ENCODE measurements at regions not wholly inside any gene's neighbourhood (a gene's known extent, or its start where the extent isn't known, plus 50 kb on each side); places are given as distances from the start of the nearest gene placed in this dataset.

DNA sequence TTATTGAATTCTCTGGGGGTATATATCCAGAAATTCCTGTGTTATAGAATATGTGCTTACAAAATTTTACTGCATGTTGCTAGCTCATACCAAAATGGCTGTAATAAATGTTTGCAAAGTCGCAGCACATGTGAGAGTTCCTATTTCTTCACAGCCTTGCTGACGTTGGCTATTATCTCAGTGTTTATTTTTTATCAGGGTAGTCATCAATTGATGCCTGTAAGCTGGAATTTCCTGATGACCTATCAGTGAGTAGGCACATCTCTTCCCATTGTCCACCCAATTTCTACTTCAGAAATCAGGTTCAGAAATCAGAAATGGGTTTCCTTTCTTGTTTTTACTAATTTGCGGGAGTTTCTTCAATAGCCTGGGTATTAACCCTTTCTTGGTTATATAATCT is 268.1 kb upstream of the FZD8 start:
- 54 to 64% methylated on average over 3 of the region's 3 CpGs for WGBS, 2 donors

DNA sequence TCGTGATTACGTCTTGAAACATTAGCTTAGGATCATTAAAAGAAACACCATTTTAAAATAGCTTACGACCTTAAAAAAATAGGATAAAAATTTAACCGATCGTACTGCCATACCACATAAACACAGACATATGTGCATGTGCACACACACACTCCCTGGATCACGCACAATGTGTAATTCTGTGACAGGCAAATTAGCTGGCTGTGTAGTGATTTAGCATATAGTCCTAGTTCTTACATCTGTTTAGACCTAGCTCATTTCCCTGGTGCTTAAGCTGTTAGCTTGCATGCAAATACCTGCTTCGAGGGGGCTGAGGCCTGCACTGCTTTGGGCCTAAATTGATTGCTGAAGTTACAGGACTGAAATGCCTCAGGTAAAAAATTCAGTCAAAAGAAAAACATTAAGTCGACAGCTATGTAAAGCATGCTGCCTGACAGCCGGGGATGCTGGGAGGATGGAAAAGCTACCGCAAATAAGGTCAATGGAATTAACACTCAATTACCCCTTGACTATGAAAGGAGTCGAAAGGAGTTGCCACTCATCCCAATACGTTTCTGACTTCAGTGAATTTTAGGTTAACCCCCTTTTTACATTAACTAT is 267.1 kb upstream of the FZD8 start:
- Histone ChIP-seq H3K4me3 (no peak overlapping the region), H3K27ac (no peak overlapping the region), H3K36me3 (no peaks in the 10 kb centered on the region), H3K27me3 (no peaks in the 10 kb centered on the region), H3K4me1 (peaks cover 0 to 14% (median 12%) of the 10 kb centered on the region in 4 donors), H3K9me3 (no peaks in the 10 kb centered on the region)
- WGBS, 2 donors: 90 to 93% methylated on average over 12 of the region's 12 CpGs
- intact Hi-C loops (cut with DNase I): no loop called here
- TF ChIP-seq POLR2A (IDR thresholded peaks at IDR 0.05): no peak
- no peak for TF ChIP-seq EP300 (IDR thresholded peaks at IDR 0.05)
- TF ChIP-seq, protein P1, sequence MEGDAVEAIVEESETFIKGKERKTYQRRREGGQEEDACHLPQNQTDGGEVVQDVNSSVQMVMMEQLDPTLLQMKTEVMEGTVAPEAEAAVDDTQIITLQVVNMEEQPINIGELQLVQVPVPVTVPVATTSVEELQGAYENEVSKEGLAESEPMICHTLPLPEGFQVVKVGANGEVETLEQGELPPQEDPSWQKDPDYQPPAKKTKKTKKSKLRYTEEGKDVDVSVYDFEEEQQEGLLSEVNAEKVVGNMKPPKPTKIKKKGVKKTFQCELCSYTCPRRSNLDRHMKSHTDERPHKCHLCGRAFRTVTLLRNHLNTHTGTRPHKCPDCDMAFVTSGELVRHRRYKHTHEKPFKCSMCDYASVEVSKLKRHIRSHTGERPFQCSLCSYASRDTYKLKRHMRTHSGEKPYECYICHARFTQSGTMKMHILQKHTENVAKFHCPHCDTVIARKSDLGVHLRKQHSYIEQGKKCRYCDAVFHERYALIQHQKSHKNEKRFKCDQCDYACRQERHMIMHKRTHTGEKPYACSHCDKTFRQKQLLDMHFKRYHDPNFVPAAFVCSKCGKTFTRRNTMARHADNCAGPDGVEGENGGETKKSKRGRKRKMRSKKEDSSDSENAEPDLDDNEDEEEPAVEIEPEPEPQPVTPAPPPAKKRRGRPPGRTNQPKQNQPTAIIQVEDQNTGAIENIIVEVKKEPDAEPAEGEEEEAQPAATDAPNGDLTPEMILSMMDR (IDR thresholded peaks at IDR 0.05): no peak
- no peak for TF ChIP-seq POLR2AphosphoS5 (IDR thresholded peaks at IDR 0.05)
- no peak for DNase-seq

More for the DNA sequence above, 268.1 kb upstream of the FZD8 start:
- Histone ChIP-seq H3K4me3 (no peak overlapping the region), H3K27ac (no peak overlapping the region), H3K36me3 (no peaks in the 10 kb centered on the region), H3K27me3 (no peaks in the 10 kb centered on the region), H3K4me1 (peaks cover 0 to 14% (median 12%) of the 10 kb centered on the region in 4 donors), H3K9me3 (no peaks in the 10 kb centered on the region)
- no peak for DNase-seq
- no peak for TF ChIP-seq POLR2A (IDR thresholded peaks at IDR 0.05)
- TF ChIP-seq, protein P1 (IDR thresholded peaks at IDR 0.05): no peak
- TF ChIP-seq EP300 (IDR thresholded peaks at IDR 0.05): no peak
- no peak for TF ChIP-seq POLR2AphosphoS5 (IDR thresholded peaks at IDR 0.05)
- intact Hi-C loops (cut with DNase I): loop anchor here (5.0 kb wide), 1 partner anchor 268 kb away; the partner anchor contains the start of gene FZD8

DNA sequence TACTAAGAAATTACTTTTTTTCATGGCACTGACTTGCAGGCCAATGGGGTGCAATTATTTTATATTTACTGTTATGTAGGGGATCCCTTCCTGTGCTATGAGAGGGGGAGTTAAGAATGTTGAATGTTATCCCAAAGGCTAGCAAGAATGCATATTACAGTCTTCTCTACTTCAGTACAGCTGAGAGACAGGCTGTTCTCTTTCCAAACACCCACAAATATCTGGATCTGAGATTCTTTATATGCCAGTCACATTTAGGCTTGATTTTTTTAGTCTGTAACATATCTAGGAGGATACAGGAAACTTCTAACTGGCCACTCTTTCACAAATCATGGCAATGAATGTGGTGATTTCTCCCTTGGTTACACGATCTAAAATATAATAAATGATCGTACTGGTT is 266.4 kb upstream of the FZD8 start:
- DNase-seq: no peak
- Histone ChIP-seq H3K36me3 (no peaks in the 10 kb centered on the region), H3K9me3 (no peaks in the 10 kb centered on the region), H3K27ac (no peak overlapping the region), H3K4me3 (no peak overlapping the region), H3K4me1 (peaks cover 0 to 14% (median 12%) of the 10 kb centered on the region in 4 donors), H3K27me3 (no peaks in the 10 kb centered on the region)
- TF ChIP-seq POLR2AphosphoS5 (IDR thresholded peaks at IDR 0.05) (no peak), EP300 (IDR thresholded peaks at IDR 0.05) (no peak), POLR2A (IDR thresholded peaks at IDR 0.05) (no peak)
- TF ChIP-seq, protein P1 (IDR thresholded peaks at IDR 0.05): no peak
- intact Hi-C loops (cut with DNase I): no loop called here
- 96% methylated on average over 2 of the region's 2 CpGs for WGBS, 2 donors

DNA sequence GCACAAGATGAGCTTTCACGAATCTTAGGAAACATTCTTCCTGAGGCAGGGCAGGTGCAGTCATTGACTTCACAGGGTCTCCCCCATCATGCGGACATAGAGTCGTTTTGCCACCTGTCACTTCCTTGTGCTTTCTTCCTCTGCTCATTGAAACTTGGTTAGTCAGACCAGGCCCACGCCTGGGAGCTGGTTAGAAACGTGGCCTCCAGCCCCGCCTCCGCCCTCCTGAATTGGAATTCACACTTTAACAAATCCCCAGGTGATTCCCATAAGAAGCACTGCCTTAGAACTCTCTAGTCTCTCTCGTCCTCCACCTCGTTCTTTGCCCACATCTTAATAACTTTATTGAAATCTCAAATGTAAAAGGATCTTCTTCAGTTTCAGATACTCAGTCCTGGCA is 265.5 kb upstream of the FZD8 start:
- no peak overlapping the region for H3K27ac ChIP-seq
- H3K9me3 ChIP-seq: no peaks in the 10 kb centered on the region
- H3K4me1 ChIP-seq: peaks cover 0 to 5% (median 3%) of the 10 kb centered on the region in 4 donors
- intact Hi-C loops (cut with DNase I): no loop called here
- no peak for DNase-seq
- H3K27me3 ChIP-seq: no peaks in the 10 kb centered on the region
- TF ChIP-seq EP300 (IDR thresholded peaks at IDR 0.05): no peak
- TF ChIP-seq, protein P1 (IDR thresholded peaks at IDR 0.05): no peak
- TF ChIP-seq POLR2AphosphoS5 (IDR thresholded peaks at IDR 0.05): no peak
- TF ChIP-seq POLR2A (IDR thresholded peaks at IDR 0.05): no peak
- H3K36me3 ChIP-seq: no peaks in the 10 kb centered on the region
- WGBS, 2 donors: 63 to 73% methylated on average over 9 of the region's 9 CpGs
- H3K4me3 ChIP-seq: no peak overlapping the region

DNA sequence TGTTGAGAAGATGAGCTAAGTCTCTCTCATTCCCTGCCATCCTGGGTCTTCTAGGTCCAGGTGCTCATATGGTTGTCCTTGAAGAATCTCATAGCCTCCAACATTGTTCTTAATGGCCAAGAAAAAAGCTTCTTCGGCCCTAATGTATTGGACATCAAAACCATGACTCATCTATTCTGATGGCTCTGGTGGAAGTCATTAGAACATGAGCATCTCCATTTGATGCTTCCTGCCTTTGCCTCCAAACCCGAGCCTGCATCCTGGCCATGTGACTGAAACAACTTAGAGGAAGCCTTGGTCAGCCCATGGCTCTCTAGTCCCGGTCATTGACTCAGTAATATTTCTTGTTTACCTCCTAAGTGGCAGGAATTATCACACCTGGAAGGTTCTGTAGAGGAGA is 264.1 kb upstream of the FZD8 start:
- no peak for TF ChIP-seq EP300 (IDR thresholded peaks at IDR 0.05)
- TF ChIP-seq, protein P1 (IDR thresholded peaks at IDR 0.05): no peak
- TF ChIP-seq POLR2AphosphoS5 (IDR thresholded peaks at IDR 0.05): no peak
- no peak for TF ChIP-seq POLR2A (IDR thresholded peaks at IDR 0.05)
- 84 to 89% methylated on average over 3 of the region's 3 CpGs for WGBS, 2 donors
- Histone ChIP-seq H3K9me3 (no peaks in the 10 kb centered on the region), H3K27ac (no peak overlapping the region), H3K36me3 (no peaks in the 10 kb centered on the region), H3K4me3 (no peak overlapping the region), H3K4me1 (no peaks in the 10 kb centered on the region), H3K27me3 (no peaks in the 10 kb centered on the region)
- intact Hi-C loops (cut with DNase I): no loop called here
- no peak for DNase-seq
